ENCODE measurements at regions not wholly inside any gene's neighbourhood (a gene's known extent, or its start where the extent isn't known, plus 50 kb on each side); places are given as distances from the start of the nearest gene placed in this dataset.

DNA sequence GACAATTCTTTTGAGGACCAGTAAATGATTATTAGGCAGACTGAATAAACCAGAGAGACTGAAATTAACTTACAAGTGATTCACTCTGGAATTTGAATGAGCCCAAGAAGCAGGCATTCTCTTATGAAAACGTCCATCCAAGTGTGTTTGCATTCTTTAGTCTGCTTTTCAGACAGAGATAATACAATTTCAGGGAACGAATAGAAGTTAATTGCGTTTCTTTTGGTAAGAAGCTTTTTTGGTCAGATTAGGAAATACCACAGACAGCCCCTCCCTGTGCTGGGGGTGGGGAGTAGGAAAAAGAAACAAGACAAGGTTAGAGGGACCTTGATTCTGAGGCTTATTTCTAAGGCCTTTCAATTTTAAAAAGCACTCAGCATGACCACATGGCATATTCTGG is 874.4 kb downstream of the SUCLG1 start:
- TF ChIP-seq POLR2AphosphoS5 (IDR thresholded peaks at IDR 0.05): no peak
- TF ChIP-seq, protein P1, sequence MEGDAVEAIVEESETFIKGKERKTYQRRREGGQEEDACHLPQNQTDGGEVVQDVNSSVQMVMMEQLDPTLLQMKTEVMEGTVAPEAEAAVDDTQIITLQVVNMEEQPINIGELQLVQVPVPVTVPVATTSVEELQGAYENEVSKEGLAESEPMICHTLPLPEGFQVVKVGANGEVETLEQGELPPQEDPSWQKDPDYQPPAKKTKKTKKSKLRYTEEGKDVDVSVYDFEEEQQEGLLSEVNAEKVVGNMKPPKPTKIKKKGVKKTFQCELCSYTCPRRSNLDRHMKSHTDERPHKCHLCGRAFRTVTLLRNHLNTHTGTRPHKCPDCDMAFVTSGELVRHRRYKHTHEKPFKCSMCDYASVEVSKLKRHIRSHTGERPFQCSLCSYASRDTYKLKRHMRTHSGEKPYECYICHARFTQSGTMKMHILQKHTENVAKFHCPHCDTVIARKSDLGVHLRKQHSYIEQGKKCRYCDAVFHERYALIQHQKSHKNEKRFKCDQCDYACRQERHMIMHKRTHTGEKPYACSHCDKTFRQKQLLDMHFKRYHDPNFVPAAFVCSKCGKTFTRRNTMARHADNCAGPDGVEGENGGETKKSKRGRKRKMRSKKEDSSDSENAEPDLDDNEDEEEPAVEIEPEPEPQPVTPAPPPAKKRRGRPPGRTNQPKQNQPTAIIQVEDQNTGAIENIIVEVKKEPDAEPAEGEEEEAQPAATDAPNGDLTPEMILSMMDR (IDR thresholded peaks at IDR 0.05): no peak
- TF ChIP-seq POLR2A (IDR thresholded peaks at IDR 0.05): no peak
- TF ChIP-seq EP300 (IDR thresholded peaks at IDR 0.05): no peak

All from upper lobe of left lung (tissue), 4 donors.